ENCODE measurements at regions not wholly inside any gene's neighbourhood (a gene's known extent, or its start where the extent isn't known, plus 50 kb on each side); places are given as distances from the start of the nearest gene placed in this dataset.

GRCh38 chr6:167700199-167700598, 126.5 kb upstream of the AFDN start:
- DNase-seq (ENCODE audit: low read depth, low spot score), result no peak
- dilution Hi-C loops (cut with MboI; ENCODE audit: extremely low pct_ligation_motif_present, low sequenced_read_pairs), result no loop called here
- FAIRE-seq, result no peak
- Histone ChIP-seq H3K79me2 (ENCODE audit: control insufficient read depth, insufficient read depth, low read length) (no peaks in the 10 kb centered on the region), H3K9me1 (ENCODE audit: control insufficient read depth, extremely low read depth, insufficient read depth, low read length) (no peaks in the 10 kb centered on the region), H3K4me2 (ENCODE audit: control insufficient read depth, extremely low read depth, insufficient read depth, low read depth, low read length) (no peak overlapping the region), H3K9ac (ENCODE audit: control insufficient read depth, extremely low read depth, insufficient read depth, low read length) (no peak overlapping the region), H3K36me3 (ENCODE audit: control insufficient read depth in 2 of 2, extremely low read depth in 1 of 2, insufficient read depth in 2 of 2, low read length in 2 of 2) (no peaks in the 10 kb centered on the region), H3K9me3 (ENCODE audit: control insufficient read depth, low read depth, low read length) (no peaks in the 10 kb centered on the region), H3K4me3 (ENCODE audit: control insufficient read depth in 2 of 3, extremely low read depth in 1 of 3, insufficient read depth in 2 of 3, low read depth in 1 of 3, low read length in 3 of 3) (no peak overlapping the region), H3K4me1 (ENCODE audit: control insufficient read depth, extremely low read depth, insufficient read depth, low read length) (no peaks in the 10 kb centered on the region), H2AFZ (ENCODE audit: control insufficient read depth, low read length) (no peak overlapping the region), H3K27ac (ENCODE audit: control insufficient read depth, insufficient read depth, low read length) (no peak overlapping the region), H4K20me1 (ENCODE audit: control insufficient read depth, extremely low read depth, insufficient read depth, low read length) (no peaks in the 10 kb centered on the region), H3K27me3 (ENCODE audit: control insufficient read depth, extremely low read depth, insufficient read depth, low read length) (no peaks in the 10 kb centered on the region)
- TF ChIP-seq EZH2 (IDR thresholded peaks at IDR 0.05; ENCODE audit: low read length) (no peak), CTCF (optimal IDR thresholded peaks at IDR 0.05 in 1 of 3, IDR thresholded peaks at IDR 0.05 in 1 of 3, conservative IDR thresholded peaks at IDR 0.05 in 1 of 3; ENCODE audit: extremely low read depth in 1 of 3, insufficient read depth in 2 of 3, low read length in 3 of 3) (no peak)

- Histone ChIP-seq H3K9me3 (ENCODE audit: control insufficient read depth, low read depth, low read length) (no peaks in the 10 kb centered on the region), H3K4me2 (ENCODE audit: control insufficient read depth, extremely low read depth, insufficient read depth, low read depth, low read length) (no peak overlapping the region), H3K9me1 (ENCODE audit: control insufficient read depth, extremely low read depth, insufficient read depth, low read length) (no peaks in the 10 kb centered on the region), H3K79me2 (ENCODE audit: control insufficient read depth, insufficient read depth, low read length) (no peaks in the 10 kb centered on the region), H3K36me3 (ENCODE audit: control insufficient read depth in 2 of 2, extremely low read depth in 1 of 2, insufficient read depth in 2 of 2, low read length in 2 of 2) (no peaks in the 10 kb centered on the region), H3K9ac (ENCODE audit: control insufficient read depth, extremely low read depth, insufficient read depth, low read length) (no peak overlapping the region), H2AFZ (ENCODE audit: control insufficient read depth, low read length) (no peak overlapping the region), H3K27me3 (ENCODE audit: control insufficient read depth, extremely low read depth, insufficient read depth, low read length) (no peaks in the 10 kb centered on the region), H3K4me1 (ENCODE audit: control insufficient read depth, extremely low read depth, insufficient read depth, low read length) (no peaks in the 10 kb centered on the region), H3K27ac (ENCODE audit: control insufficient read depth, insufficient read depth, low read length) (no peak overlapping the region), H4K20me1 (ENCODE audit: control insufficient read depth, extremely low read depth, insufficient read depth, low read length) (no peaks in the 10 kb centered on the region), H3K4me3 (ENCODE audit: control insufficient read depth in 2 of 3, extremely low read depth in 1 of 3, insufficient read depth in 2 of 3, low read depth in 1 of 3, low read length in 3 of 3) (no peak overlapping the region)
- TF ChIP-seq CTCF (optimal IDR thresholded peaks at IDR 0.05 in 1 of 3, IDR thresholded peaks at IDR 0.05 in 1 of 3, conservative IDR thresholded peaks at IDR 0.05 in 1 of 3; ENCODE audit: extremely low read depth in 1 of 3, insufficient read depth in 2 of 3, low read length in 3 of 3), result no peak
- TF ChIP-seq EZH2 (IDR thresholded peaks at IDR 0.05; ENCODE audit: low read length), result no peak
- dilution Hi-C loops (cut with MboI; ENCODE audit: extremely low pct_ligation_motif_present, low sequenced_read_pairs), result no loop called here
- DNase-seq (ENCODE audit: low read depth, low spot score), result no peak
- no peak for FAIRE-seq
Observed at GRCh38 chr6:167701010-167701409, 125.7 kb upstream of the AFDN start.

Data from keratinocyte (primary cell).